Hepatocyte (in vitro differentiated cells): ENCODE measurements at regions not wholly inside any gene's neighbourhood (a gene's known extent, or its start where the extent isn't known, plus 50 kb on each side); places are given as distances from the start of the nearest gene placed in this dataset.

Source experiments
- DNase-seq: peaks from one replicate; pipeline ENCODE4 v3.0.0-alpha.2; 2016; ENCODE audit warnings: low spot score
- H2AFZ ChIP-seq: fragments of 200-600 bp; sonication (generic); 2 replicates; pipeline ENCODE4 v1.6.0; 2016; ENCODE audit warnings: antibody characterized with exemption, mild to moderate bottlenecking
- H3K27ac ChIP-seq: fragments of 200-600 bp; sonication (generic); 2 replicates; pipeline ENCODE4 v1.5.1; 2016; ENCODE audit warnings: mild to moderate bottlenecking
- H3K27me3 ChIP-seq: fragments of 200-600 bp; sonication (generic); 2 replicates; pipeline ENCODE4 v1.6.1; 2016
- H3K36me3 ChIP-seq: fragments of 200-600 bp; sonication (generic); replicated peaks from 2 replicates; pipeline ENCODE4 v1.5.1; 2016; ENCODE audit warnings: low read depth; ENCODE audit not compliant: insufficient read depth
- H3K4me1 ChIP-seq: fragments of 200-600 bp; sonication (generic); 2 replicates; pipeline ENCODE4 v1.5.1; 2016; ENCODE audit warnings: mild to moderate bottlenecking, moderate library complexity; ENCODE audit not compliant: insufficient read depth
- H3K4me2 ChIP-seq: fragments of 200-600 bp; sonication (generic); 2 replicates; pipeline ENCODE4 v1.6.0; 2016
- H3K4me3 ChIP-seq: fragments of 200-600 bp; sonication (generic); 2 replicates; pipeline ENCODE4 v1.5.1; 2016; ENCODE audit warnings: mild to moderate bottlenecking
- H3K79me2 ChIP-seq: fragments of 200-600 bp; sonication (generic); 2 replicates; pipeline ENCODE4 v1.6.0; 2017; ENCODE audit warnings: mild to moderate bottlenecking
- H3K9me2 ChIP-seq: fragments of 200-600 bp; sonication (generic); replicated peaks from 2 replicates; pipeline ENCODE4 v1.6.0; 2017; ENCODE audit warnings: mild to moderate bottlenecking; ENCODE audit not compliant: insufficient read depth
- H3K9me3 ChIP-seq: fragments of 200-600 bp; sonication (generic); 2 replicates; pipeline ENCODE4 v1.5.1; 2016; ENCODE audit warnings: low read depth, mild to moderate bottlenecking
- H4K20me1 ChIP-seq: fragments of 200-600 bp; sonication (generic); 2 replicates; pipeline ENCODE4 v1.6.0; 2016; ENCODE audit warnings: mild to moderate bottlenecking; ENCODE audit not compliant: insufficient read depth, poor library complexity, severe bottlenecking
- CTCF ChIP-seq: fragments of 200-600 bp; sonication (generic); IDR thresholded peaks from 2 replicates; pipeline ENCODE4 v1.5.1; 2016; ENCODE audit warnings: antibody characterized with exemption, mild to moderate bottlenecking; ENCODE audit not compliant: poor library complexity
- EZH2 ChIP-seq: fragments of 200-600 bp; sonication (generic); IDR thresholded peaks from 2 replicates; pipeline ENCODE4 v1.6.1; 2016; ENCODE audit warnings: antibody characterized with exemption, mild to moderate bottlenecking, borderline replicate concordance
- EZH2phosphoT487 ChIP-seq: fragments of 200-600 bp; sonication (generic); IDR thresholded peaks from one replicate; pipeline ENCODE4 v1.6.1; 2018; ENCODE audit warnings: antibody characterized with exemption, mild to moderate bottlenecking, low read depth, moderate library complexity; ENCODE audit not compliant: unreplicated experiment, severe bottlenecking
- WGBS: methylation state at CpG from one replicate; pipeline ENCODE4 v1.1.6; 2016; ENCODE audit warnings: low lambda C conversion rate; ENCODE audit errors: missing lambda C conversion rate; 5-methylcytosine and 5-hydroxymethylcytosine counted together

GRCh38 chr2:7599462-7600258 is 682.4 kb downstream of the RNF144A start:
- no peak overlapping the region for H3K4me2 ChIP-seq
- no peaks in the 10 kb centered on the region for H3K9me3 ChIP-seq
- H3K9me2 ChIP-seq, result no peaks in the 10 kb centered on the region
- no peaks in the 10 kb centered on the region for H4K20me1 ChIP-seq
- no peak for DNase-seq
- H3K27me3 ChIP-seq, result no peaks in the 10 kb centered on the region
- 95% methylated on average over 24 of the region's 24 CpGs for WGBS
- no peaks in the 10 kb centered on the region for H3K36me3 ChIP-seq
- H3K4me3 ChIP-seq, result no peak overlapping the region
- TF ChIP-seq EZH2phosphoT487, result no peak
- no peak for TF ChIP-seq EZH2
- no peak for TF ChIP-seq CTCF
- H3K79me2 ChIP-seq, result no peaks in the 10 kb centered on the region
- no peaks in the 10 kb centered on the region for H3K4me1 ChIP-seq
- H2AFZ ChIP-seq, result no peak overlapping the region
- H3K27ac ChIP-seq, result no peak overlapping the region

GRCh38 chr2:7601990-7602389 is 684.8 kb downstream of the RNF144A start:
- H3K4me1 ChIP-seq, result no peaks in the 10 kb centered on the region
- H3K9me2 ChIP-seq, result no peaks in the 10 kb centered on the region
- no peaks in the 10 kb centered on the region for H3K79me2 ChIP-seq
- H3K4me2 ChIP-seq, result no peak overlapping the region
- H4K20me1 ChIP-seq, result no peaks in the 10 kb centered on the region
- TF ChIP-seq EZH2 (no peak), CTCF (no peak)
- DNase-seq, result no peak
- 68% methylated on average over 1 of the region's 1 CpG for WGBS
- no peaks in the 10 kb centered on the region for H3K36me3 ChIP-seq
- no peak overlapping the region for H3K27ac ChIP-seq
- no peak overlapping the region for H3K4me3 ChIP-seq
- no peaks in the 10 kb centered on the region for H3K27me3 ChIP-seq
- H3K9me3 ChIP-seq, result no peaks in the 10 kb centered on the region
- no peak overlapping the region for H2AFZ ChIP-seq

GRCh38 chr2:7604456-7604855 is 687.2 kb downstream of the RNF144A start:
- no peaks in the 10 kb centered on the region for H3K79me2 ChIP-seq
- no peaks in the 10 kb centered on the region for H3K4me1 ChIP-seq
- H4K20me1 ChIP-seq, result no peaks in the 10 kb centered on the region
- H3K27me3 ChIP-seq, result no peaks in the 10 kb centered on the region
- TF ChIP-seq EZH2 (no peak), CTCF (no peak), EZH2phosphoT487 (no peak)
- H3K4me3 ChIP-seq, result no peak overlapping the region
- no peak overlapping the region for H3K27ac ChIP-seq
- H3K4me2 ChIP-seq, result no peak overlapping the region
- H3K9me3 ChIP-seq, result no peaks in the 10 kb centered on the region
- no peaks in the 10 kb centered on the region for H3K9me2 ChIP-seq
- no peaks in the 10 kb centered on the region for H3K36me3 ChIP-seq
- DNase-seq, result no peak
- H2AFZ ChIP-seq, result no peak overlapping the region
- WGBS, result 90% methylated on average over 3 of the region's 3 CpGs
